Activated T-helper 1 cell treated with anti-CD3 and anti-CD28 coated beads, Interleukin-12 subunit alpha, Interleukin-12 subunit beta, Interleukin-2, Interleukin-4 antibody, amounts not matched to agents 30 ng/mL and 10 ng/mL and 1 ng/mL, durations not matched to agents 14 hours and 24 hours and 36 hours (primary cell): ENCODE measurements at regions not wholly inside any gene's neighbourhood (a gene's known extent, or its start where the extent isn't known, plus 50 kb on each side); places are given as distances from the start of the nearest gene placed in this dataset.

ENCODE experiments used
- DNase-seq: peaks from one replicate; pipeline ENCODE4 v3.0.0; 2021; ENCODE audit warnings: low spot score
- H3K27ac Mint-ChIP-seq: one replicate; pipeline ENCODE4 v1.8.0; 2021; ENCODE audit warnings: mild to moderate bottlenecking, mixed read lengths
- H3K27me3 Mint-ChIP-seq: one replicate; pipeline ENCODE4 v1.8.0; 2022; ENCODE audit warnings: mild to moderate bottlenecking, moderate library complexity, mixed read lengths; ENCODE audit not compliant: insufficient read depth
- H3K36me3 Mint-ChIP-seq: one replicate; pipeline ENCODE4 v1.8.0; 2021; ENCODE audit warnings: low read depth, mixed read lengths
- H3K4me1 Mint-ChIP-seq: one replicate; pipeline ENCODE4 v1.8.0; 2021; ENCODE audit warnings: low read depth, mixed read lengths
- H3K4me3 Mint-ChIP-seq: one replicate; pipeline ENCODE4 v1.8.0; 2021; ENCODE audit warnings: mild to moderate bottlenecking, moderate library complexity, mixed read lengths
- H3K9me3 Mint-ChIP-seq: one replicate; pipeline ENCODE4 v1.8.0; 2021; ENCODE audit warnings: mixed read lengths
- intact Hi-C: fragments of 100-400 bp; cut with micrococcal nuclease; formaldehyde crosslinking; loops from one replicate; pipeline ENCODE4 v1.15.1; 2024

GRCh38 chr12:3967556-3968160 lies 94.5 kb upstream of the PARP11 start:
- DNase-seq, result no peak
- Mint-ChIP-seq H3K9me3 (peaks cover 5% of the 10 kb centered on the region), H3K4me3 (no peak overlapping the region), H3K36me3 (peaks cover 3% of the 10 kb centered on the region), H3K27ac (no peak overlapping the region), H3K4me1 (peaks cover 16% of the 10 kb centered on the region), H3K27me3 (peaks cover 1% of the 10 kb centered on the region)
- intact Hi-C loops, result no loop called here

GRCh38 chr12:3966376-3966775 lies 93.2 kb upstream of the PARP11 start:
- Mint-ChIP-seq H3K4me3 (no peak overlapping the region), H3K36me3 (no peaks in the 10 kb centered on the region), H3K9me3 (no peaks in the 10 kb centered on the region), H3K27me3 (peaks cover 1% of the 10 kb centered on the region), H3K27ac (no peak overlapping the region), H3K4me1 (peaks cover 18% of the 10 kb centered on the region)
- DNase-seq, result no peak
- intact Hi-C loops, result no loop called here

- H3K4me1 Mint-ChIP-seq, result peaks cover 18% of the 10 kb centered on the region
- no peaks in the 10 kb centered on the region for H3K9me3 Mint-ChIP-seq
- H3K27ac Mint-ChIP-seq, result no peak overlapping the region
- intact Hi-C loops, result no loop called here
- DNase-seq, result no peak
- H3K4me3 Mint-ChIP-seq, result no peak overlapping the region
- peaks cover 1% of the 10 kb centered on the region for H3K27me3 Mint-ChIP-seq
- no peaks in the 10 kb centered on the region for H3K36me3 Mint-ChIP-seq
Measured at GRCh38 chr12:3965046-3965445, 91.8 kb upstream of the PARP11 start.

DNA sequence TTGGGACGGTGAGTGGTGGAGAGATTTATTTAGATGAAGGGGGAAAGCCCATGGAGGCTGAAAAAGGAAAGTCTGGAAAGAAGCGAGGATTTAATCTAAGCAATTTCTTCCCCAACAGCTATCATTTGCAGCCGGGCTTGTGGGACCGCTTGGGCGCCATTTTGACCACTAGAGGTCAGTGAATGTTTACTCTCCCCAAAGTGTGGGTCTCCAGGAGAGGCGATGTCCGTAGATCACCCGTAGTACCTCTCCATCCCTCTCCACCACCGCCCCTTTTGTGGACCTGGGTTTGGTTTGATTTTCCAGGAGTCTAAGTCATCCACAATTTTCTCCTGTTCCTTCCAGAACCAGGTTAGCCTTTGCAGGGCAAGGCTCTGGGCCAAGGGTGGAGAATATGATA lies 91.2 kb upstream of the PARP11 start:
- Mint-ChIP-seq H3K36me3 (no peaks in the 10 kb centered on the region), H3K4me1 (peaks cover 18% of the 10 kb centered on the region), H3K27ac (no peak overlapping the region), H3K9me3 (no peaks in the 10 kb centered on the region), H3K4me3 (no peak overlapping the region), H3K27me3 (peaks cover 1% of the 10 kb centered on the region)
- no peak for DNase-seq
- intact Hi-C loops, result loop anchor here (5.0 kb wide), 1 partner anchor 57 kb away; no protein-coding TSS in a partner anchor

GRCh38 chr12:3962631-3963483 lies 89.7 kb upstream of the PARP11 start:
- DNase-seq, result peak; percentile 41
- no peak overlapping the region for H3K27ac Mint-ChIP-seq
- H3K36me3 Mint-ChIP-seq, result no peaks in the 10 kb centered on the region
- H3K4me3 Mint-ChIP-seq, result no peak overlapping the region
- intact Hi-C loops, result loop anchor here (2.0 to 5.0 kb wide), 2 partner anchors 56 to 78 kb away; no protein-coding TSS in a partner anchor
- peaks cover 18% of the 10 kb centered on the region for H3K4me1 Mint-ChIP-seq
- H3K9me3 Mint-ChIP-seq, result no peaks in the 10 kb centered on the region
- peaks cover 1% of the 10 kb centered on the region for H3K27me3 Mint-ChIP-seq

GRCh38 chr12:3961591-3961990 lies 88.4 kb upstream of the PARP11 start:
- Mint-ChIP-seq H3K27ac (no peak overlapping the region), H3K4me1 (peaks cover 18% of the 10 kb centered on the region), H3K4me3 (no peak overlapping the region), H3K9me3 (no peaks in the 10 kb centered on the region), H3K36me3 (no peaks in the 10 kb centered on the region), H3K27me3 (peaks cover 1% of the 10 kb centered on the region)
- intact Hi-C loops, result loop anchor here (5.0 kb wide), 1 partner anchor 54 kb away; no protein-coding TSS in a partner anchor
- no peak for DNase-seq

- H3K27ac Mint-ChIP-seq, result no peak overlapping the region
- intact Hi-C loops, result loop anchor here (5.0 kb wide), 1 partner anchor 53 kb away; no protein-coding TSS in a partner anchor
- no peaks in the 10 kb centered on the region for H3K9me3 Mint-ChIP-seq
- no peak for DNase-seq
- no peaks in the 10 kb centered on the region for H3K27me3 Mint-ChIP-seq
- no peaks in the 10 kb centered on the region for H3K36me3 Mint-ChIP-seq
- no peak overlapping the region for H3K4me3 Mint-ChIP-seq
- peaks cover 18% of the 10 kb centered on the region for H3K4me1 Mint-ChIP-seq
Measured at GRCh38 chr12:3959799-3960560, 86.8 kb upstream of the PARP11 start.

- Mint-ChIP-seq H3K36me3 (no peaks in the 10 kb centered on the region), H3K27me3 (no peaks in the 10 kb centered on the region)
Measured at GRCh38 chr12:3958534-3958933, 85.3 kb upstream of the PARP11 start.

GRCh38 chr12:3951380-3952135 lies 78.4 kb upstream of the PARP11 start:
- no peaks in the 10 kb centered on the region for H3K27me3 Mint-ChIP-seq
- H3K36me3 Mint-ChIP-seq, result peaks cover 11% of the 10 kb centered on the region
- no peak overlapping the region for H3K27ac Mint-ChIP-seq
- H3K4me1 Mint-ChIP-seq, result peaks cover 48% of the 10 kb centered on the region
- no peak for DNase-seq
- intact Hi-C loops, result loop anchor here (5.0 kb wide), 1 partner anchor 36 kb away; no protein-coding TSS in a partner anchor
- H3K4me3 Mint-ChIP-seq, result no peak overlapping the region
- H3K9me3 Mint-ChIP-seq, result peaks cover 10% of the 10 kb centered on the region

More at GRCh38 chr12:3958534-3958933, 85.3 kb upstream of the PARP11 start:
- DNase-seq, result no peak
- intact Hi-C loops, result no loop called here
- no peak overlapping the region for H3K4me3 Mint-ChIP-seq
- H3K9me3 Mint-ChIP-seq, result no peaks in the 10 kb centered on the region
- H3K4me1 Mint-ChIP-seq, result peaks cover 18% of the 10 kb centered on the region
- no peak overlapping the region for H3K27ac Mint-ChIP-seq

DNA sequence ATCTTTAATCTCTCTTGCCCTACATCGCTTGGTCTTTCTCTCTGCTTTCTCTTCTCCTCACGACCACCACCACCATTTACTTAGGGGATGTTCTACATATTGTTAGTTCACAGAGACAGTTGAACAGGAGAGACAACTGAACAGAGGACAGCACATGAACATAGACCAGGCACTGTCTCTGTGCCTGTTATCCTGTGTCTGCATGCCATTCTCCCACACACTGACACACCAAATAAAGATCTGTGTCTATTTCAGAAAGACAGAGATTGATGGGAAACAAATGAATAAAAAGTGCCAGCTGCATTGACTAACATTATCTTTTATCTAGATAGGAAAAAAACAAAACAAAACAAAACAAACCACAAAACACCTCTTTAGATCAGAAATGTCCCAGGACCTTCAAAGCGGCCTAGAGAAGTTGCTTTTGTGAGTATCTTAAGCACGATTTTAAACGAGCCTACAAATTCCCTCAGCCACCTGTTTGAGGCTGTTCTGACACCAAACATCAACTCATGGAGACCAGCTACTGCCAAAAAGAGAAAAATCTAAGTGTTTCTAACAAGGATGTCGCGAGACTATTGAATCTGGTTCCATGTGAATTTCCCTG lies 77.6 kb upstream of the PARP11 start:
- DNase-seq, result no peak
- intact Hi-C loops, result loop anchor here (5.0 kb wide), 1 partner anchor 36 kb away; no protein-coding TSS in a partner anchor

GRCh38 chr12:3947781-3948180 lies 74.6 kb upstream of the PARP11 start:
- peak overlapping the region; percentile 13 for H3K4me3 Mint-ChIP-seq
- H3K27me3 Mint-ChIP-seq, result peaks cover 10% of the 10 kb centered on the region
- H3K4me1 Mint-ChIP-seq, result peaks cover 49% of the 10 kb centered on the region
- intact Hi-C loops, result no loop called here
- DNase-seq, result no peak
- H3K36me3 Mint-ChIP-seq, result peaks cover 15% of the 10 kb centered on the region
- H3K27ac Mint-ChIP-seq, result peak overlapping the region; percentile 77
- peaks cover 18% of the 10 kb centered on the region for H3K9me3 Mint-ChIP-seq

More for the DNA sequence above, 77.6 kb upstream of the PARP11 start:
- Mint-ChIP-seq H3K9me3 (peaks cover 17% of the 10 kb centered on the region), H3K27ac (no peak overlapping the region), H3K27me3 (peaks cover 4% of the 10 kb centered on the region), H3K4me1 (peaks cover 49% of the 10 kb centered on the region), H3K36me3 (peaks cover 15% of the 10 kb centered on the region), H3K4me3 (no peak overlapping the region)

DNA sequence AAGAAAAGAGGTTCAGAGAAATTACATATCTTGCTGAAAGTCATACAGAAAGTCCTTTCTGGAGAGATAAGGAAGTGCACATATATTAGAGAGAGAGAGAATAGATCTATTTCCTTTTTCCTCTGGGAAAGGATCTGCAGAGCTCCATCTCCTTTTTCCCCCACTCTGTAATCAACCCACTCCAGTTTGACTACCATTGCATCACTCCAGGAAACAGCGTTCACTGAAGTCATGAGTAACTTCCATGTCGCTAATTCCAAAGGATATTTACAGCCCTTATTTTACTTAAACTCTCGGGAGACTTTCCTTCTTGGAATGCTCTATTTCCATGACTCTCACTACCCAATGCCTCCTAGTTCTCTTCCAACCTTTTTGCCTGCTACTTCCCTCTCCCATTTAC lies 72.5 kb upstream of the PARP11 start:
- intact Hi-C loops, result no loop called here
- Mint-ChIP-seq H3K4me1 (peaks cover 34% of the 10 kb centered on the region), H3K9me3 (peaks cover 18% of the 10 kb centered on the region), H3K27me3 (peaks cover 10% of the 10 kb centered on the region), H3K36me3 (peaks cover 15% of the 10 kb centered on the region), H3K4me3 (no peak overlapping the region), H3K27ac (no peak overlapping the region)
- no peak for DNase-seq
